HL-60 (cell line): ENCODE measurements at regions not wholly inside any gene's neighbourhood (a gene's known extent, or its start where the extent isn't known, plus 50 kb on each side); places are given as distances from the start of the nearest gene placed in this dataset.

Experiments used
- DNase-seq, 2 experiments: peaks; one replicate each; pipeline ENCODE4 v3.0.0-alpha.2; 2010 to 2020; ENCODE audit warnings: low read depth in 1 of 2, low spot score in 1 of 2
- H3K27ac ChIP-seq: fragments of 250-450 bp; sonication (Bioruptor Pico); replicated peaks from 2 replicates; pipeline ENCODE4 v1.5.1; 2020; ENCODE audit warnings: mild to moderate bottlenecking, moderate library complexity
- H3K27me3 ChIP-seq: fragments of 250-450 bp; sonication (Bioruptor Pico); 2 replicates; pipeline ENCODE4 v1.5.1; 2021; ENCODE audit warnings: mild to moderate bottlenecking, moderate library complexity; ENCODE audit not compliant: insufficient read depth, poor library complexity, severe bottlenecking
- H3K4me3 ChIP-seq: replicated peaks from 2 replicates; pipeline ENCODE4 v1.5.1; 2011; ENCODE audit warnings: mild to moderate bottlenecking, control low read depth, low read length; ENCODE audit not compliant: insufficient read depth
- GABPA ChIP-seq: IDR thresholded peaks from 2 replicates; pipeline ENCODE4 v1.6.1; 2012; ENCODE audit warnings: low read depth
- POLR2AphosphoS5 ChIP-seq: IDR thresholded peaks from 2 replicates; pipeline ENCODE4 v1.6.1; 2012; ENCODE audit warnings: low read depth
- REST ChIP-seq: IDR thresholded peaks from 2 replicates; pipeline ENCODE4 v1.6.1; 2012; ENCODE audit warnings: low read depth; ENCODE audit not compliant: insufficient replicate concordance
- SPI1 ChIP-seq: IDR thresholded peaks from 2 replicates; pipeline ENCODE4 v1.6.1; 2012; ENCODE audit warnings: low read depth, mild to moderate bottlenecking, borderline replicate concordance
- TF ChIP-seq, protein P1 (sequence below): IDR thresholded peaks from one replicate; pipeline ENCODE4 v1.5.1; 2011; ENCODE audit warnings: low read length, control low read depth, inconsistent platforms; ENCODE audit not compliant: insufficient read depth

GRCh38 chr1:209485751-209486150, 97.8 kb upstream of the CAMK1G start:
- DNase-seq, result no peak
- Histone ChIP-seq H3K27ac (no peak overlapping the region), H3K27me3 (no peaks in the 10 kb centered on the region), H3K4me3 (no peak overlapping the region)
- TF ChIP-seq REST (no peak), GABPA (no peak), POLR2AphosphoS5 (no peak), SPI1 (no peak)
- TF ChIP-seq, protein P1, sequence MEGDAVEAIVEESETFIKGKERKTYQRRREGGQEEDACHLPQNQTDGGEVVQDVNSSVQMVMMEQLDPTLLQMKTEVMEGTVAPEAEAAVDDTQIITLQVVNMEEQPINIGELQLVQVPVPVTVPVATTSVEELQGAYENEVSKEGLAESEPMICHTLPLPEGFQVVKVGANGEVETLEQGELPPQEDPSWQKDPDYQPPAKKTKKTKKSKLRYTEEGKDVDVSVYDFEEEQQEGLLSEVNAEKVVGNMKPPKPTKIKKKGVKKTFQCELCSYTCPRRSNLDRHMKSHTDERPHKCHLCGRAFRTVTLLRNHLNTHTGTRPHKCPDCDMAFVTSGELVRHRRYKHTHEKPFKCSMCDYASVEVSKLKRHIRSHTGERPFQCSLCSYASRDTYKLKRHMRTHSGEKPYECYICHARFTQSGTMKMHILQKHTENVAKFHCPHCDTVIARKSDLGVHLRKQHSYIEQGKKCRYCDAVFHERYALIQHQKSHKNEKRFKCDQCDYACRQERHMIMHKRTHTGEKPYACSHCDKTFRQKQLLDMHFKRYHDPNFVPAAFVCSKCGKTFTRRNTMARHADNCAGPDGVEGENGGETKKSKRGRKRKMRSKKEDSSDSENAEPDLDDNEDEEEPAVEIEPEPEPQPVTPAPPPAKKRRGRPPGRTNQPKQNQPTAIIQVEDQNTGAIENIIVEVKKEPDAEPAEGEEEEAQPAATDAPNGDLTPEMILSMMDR, result no peak

- no peak for DNase-seq
- Histone ChIP-seq H3K27ac (no peak overlapping the region), H3K4me3 (no peak overlapping the region)
Observed at GRCh38 chr1:209486861-209487593, 96.5 kb upstream of the CAMK1G start.

GRCh38 chr1:209490013-209490412, 93.5 kb upstream of the CAMK1G start:
- Histone ChIP-seq H3K27me3 (no peaks in the 10 kb centered on the region), H3K4me3 (no peak overlapping the region), H3K27ac (no peak overlapping the region)
- no peak for DNase-seq
- TF ChIP-seq, protein P1, result no peak
- TF ChIP-seq GABPA (no peak), REST (no peak), POLR2AphosphoS5 (no peak), SPI1 (no peak)

More at GRCh38 chr1:209486861-209487593, 96.5 kb upstream of the CAMK1G start:
- TF ChIP-seq GABPA (no peak), REST (no peak), SPI1 (no peak), POLR2AphosphoS5 (no peak)
- TF ChIP-seq, protein P1, result no peak
- H3K27me3 ChIP-seq, result no peaks in the 10 kb centered on the region
